GM23338 (cell line): ENCODE measurements at regions not wholly inside any gene's neighbourhood (a gene's known extent, or its start where the extent isn't known, plus 50 kb on each side); places are given as distances from the start of the nearest gene placed in this dataset.

Source experiments
- ATAC-seq: fragments of 200-7000 bp; cut with Tn5 transposase; 3 replicates; pipeline ENCODE4 v1.9.1; 2020
- DNase-seq: peaks from one replicate; pipeline ENCODE4 v3.0.0-alpha.2; 2015; ENCODE audit warnings: low spot score
- H2AFZ ChIP-seq: fragments of 200-600 bp; sonication (generic); 2 replicates; pipeline ENCODE4 v1.8.0; 2016; ENCODE audit warnings: antibody characterized with exemption, mild to moderate bottlenecking, moderate library complexity
- H3F3A ChIP-seq: fragments of 200-600 bp; sonication (generic); replicated peaks from 2 replicates; pipeline ENCODE4 v1.8.0; 2017; ENCODE audit warnings: antibody characterized with exemption, mixed run types, low read depth
- H3K27ac ChIP-seq: fragments of 200-600 bp; sonication (generic); 2 replicates; pipeline ENCODE4 v1.6.1; 2016; ENCODE audit warnings: low read depth
- H3K27me3 ChIP-seq: fragments of 200-600 bp; sonication (generic); 2 replicates; pipeline ENCODE4 v1.8.0; 2016; ENCODE audit warnings: mild to moderate bottlenecking, mixed run types, moderate library complexity; ENCODE audit not compliant: insufficient read depth
- H3K36me3 ChIP-seq: fragments of 200-600 bp; sonication (generic); 2 replicates; pipeline ENCODE4 v1.8.0; 2016; ENCODE audit warnings: mild to moderate bottlenecking; ENCODE audit not compliant: insufficient read depth
- H3K4me1 ChIP-seq: fragments of 200-600 bp; sonication (generic); 2 replicates; pipeline ENCODE4 v1.8.0; 2016; ENCODE audit warnings: mild to moderate bottlenecking, moderate library complexity; ENCODE audit not compliant: insufficient read depth
- H3K4me2 ChIP-seq: fragments of 200-600 bp; sonication (generic); 2 replicates; pipeline ENCODE4 v1.7.1; 2017; ENCODE audit warnings: mixed run types
- H3K4me3 ChIP-seq: fragments of 200-600 bp; sonication (generic); 2 replicates; pipeline ENCODE4 v1.6.1; 2016; ENCODE audit warnings: mixed run types
- H3K79me2 ChIP-seq: fragments of 200-600 bp; sonication (generic); replicated peaks from 2 replicates; pipeline ENCODE4 v1.8.0; 2017; ENCODE audit warnings: mild to moderate bottlenecking; ENCODE audit not compliant: insufficient read depth
- H3K9me2 ChIP-seq: fragments of 200-600 bp; sonication (generic); 2 replicates; pipeline ENCODE4 v1.8.0; 2017; ENCODE audit not compliant: insufficient read depth
- H4K20me1 ChIP-seq: fragments of 200-600 bp; sonication (generic); replicated peaks from 2 replicates; pipeline ENCODE4 v1.8.0; 2017; ENCODE audit warnings: mild to moderate bottlenecking; ENCODE audit not compliant: insufficient read depth
- H3K27ac Mint-ChIP-seq: 2 replicates; pipeline ENCODE4 v1.8.0; 2020; ENCODE audit warnings: inconsistent platforms, mild to moderate bottlenecking, moderate library complexity, mixed read lengths
- H3K27me3 Mint-ChIP-seq: 3 replicates; pipeline ENCODE4 v1.8.0; 2022; ENCODE audit warnings: low read depth, mild to moderate bottlenecking, moderate library complexity, mixed read lengths, inconsistent platforms; ENCODE audit not compliant: insufficient read depth, poor library complexity
- H3K36me3 Mint-ChIP-seq: 3 replicates; pipeline ENCODE4 v1.8.0; 2021; ENCODE audit warnings: low read depth, mild to moderate bottlenecking, inconsistent platforms, moderate library complexity, mixed read lengths
- H3K4me1 Mint-ChIP-seq: 3 replicates; pipeline ENCODE4 v1.8.0; 2020; ENCODE audit warnings: mild to moderate bottlenecking, inconsistent platforms, mixed read lengths
- H3K4me3 Mint-ChIP-seq: 3 replicates; pipeline ENCODE4 v1.8.0; 2021; ENCODE audit warnings: moderate library complexity, mild to moderate bottlenecking, inconsistent platforms, mixed read lengths
- H3K9me3 Mint-ChIP-seq: 3 replicates; pipeline ENCODE4 v1.8.0; 2020; ENCODE audit warnings: moderate library complexity, mild to moderate bottlenecking, inconsistent platforms, mixed read lengths
- CREB1 ChIP-seq: fragments of 250-450 bp; sonication (Bioruptor Pico); IDR thresholded peaks from 2 replicates; pipeline ENCODE4 v1.5.0; 2020; ENCODE audit warnings: low read depth, mild to moderate bottlenecking, moderate library complexity
- ETS1 ChIP-seq: IDR thresholded peaks from 2 replicates; pipeline ENCODE4 v1.6.1; 2016; ENCODE audit warnings: antibody characterized with exemption
- EZH2 ChIP-seq: fragments of 200-600 bp; sonication (generic); IDR thresholded peaks from one replicate; pipeline ENCODE4 v1.8.0; 2017; ENCODE audit warnings: antibody characterized with exemption, mild to moderate bottlenecking, low read depth; ENCODE audit not compliant: unreplicated experiment
- EZH2phosphoT487 ChIP-seq: fragments of 200-600 bp; sonication (generic); IDR thresholded peaks from one replicate; pipeline ENCODE4 v1.8.1; 2018; ENCODE audit warnings: antibody characterized with exemption; ENCODE audit not compliant: unreplicated experiment
- NANOG ChIP-seq: IDR thresholded peaks from 2 replicates; pipeline ENCODE4 v1.6.1; 2016; ENCODE audit warnings: antibody characterized with exemption, borderline replicate concordance
- POLR2AphosphoS5 ChIP-seq: IDR thresholded peaks from 2 replicates; pipeline ENCODE4 v1.6.1; 2016; ENCODE audit warnings: antibody characterized with exemption, low read depth
- STAT1 ChIP-seq: IDR thresholded peaks from one replicate; pipeline ENCODE4 v1.6.1; 2016; ENCODE audit warnings: antibody characterized with exemption; ENCODE audit not compliant: unreplicated experiment
- ZNF114 ChIP-seq: fragments of 250-450 bp; sonication (Bioruptor Pico); IDR thresholded peaks from 2 replicates; pipeline ENCODE4 v1.5.0; 2020; ENCODE audit warnings: mild to moderate bottlenecking, moderate library complexity
- ZNF331 ChIP-seq: fragments of 250-450 bp; sonication (Bioruptor Pico); IDR thresholded peaks from 2 replicates; pipeline ENCODE4 v1.5.0; 2020; ENCODE audit warnings: low read depth, mild to moderate bottlenecking, moderate library complexity
- TF ChIP-seq, protein P1 (sequence below): IDR thresholded peaks from one replicate; pipeline ENCODE4 v1.6.1; 2018; ENCODE audit warnings: antibody characterized with exemption; ENCODE audit not compliant: unreplicated experiment

GRCh38 chr5:174528821-174529544 is 195.4 kb upstream of the MSX2 start:
- H2AFZ ChIP-seq = no peak overlapping the region
- Mint-ChIP-seq H3K27me3 (peaks cover 12% of the 10 kb centered on the region), H3K36me3 (no peaks in the 10 kb centered on the region), H3K4me3 (no peak overlapping the region), H3K27ac (no peak overlapping the region), H3K4me1 (peaks cover 25% of the 10 kb centered on the region; the same call in 2 of the 3 replicates), H3K9me3 (no peaks in the 10 kb centered on the region)
- no peaks in the 10 kb centered on the region for H3K36me3 ChIP-seq
- H3K4me2 ChIP-seq = no peak overlapping the region
- H3K27me3 ChIP-seq = no peaks in the 10 kb centered on the region
- no peak for DNase-seq
- no peaks in the 10 kb centered on the region for H3K9me2 ChIP-seq
- no peak for ATAC-seq
- H4K20me1 ChIP-seq = no peaks in the 10 kb centered on the region
- H3K4me3 ChIP-seq = no peak overlapping the region
- H3F3A ChIP-seq = no peaks in the 10 kb centered on the region
- TF ChIP-seq NANOG (no peak), EZH2 (no peak), ZNF331 (CRISPR knock-in tag) (no peak), CREB1 (no peak)
- no peak overlapping the region for H3K27ac ChIP-seq
- H3K79me2 ChIP-seq = no peaks in the 10 kb centered on the region
- H3K4me1 ChIP-seq = peaks cover 16% of the 10 kb centered on the region; the same call in 1 of the 2 replicates

GRCh38 chr5:174529925-174530681 is 194.3 kb upstream of the MSX2 start:
- Histone ChIP-seq H2AFZ (no peak overlapping the region), H3K4me2 (no peak overlapping the region), H3K36me3 (no peaks in the 10 kb centered on the region), H3K79me2 (no peaks in the 10 kb centered on the region), H4K20me1 (no peaks in the 10 kb centered on the region), H3K27ac (no peak overlapping the region), H3F3A (no peaks in the 10 kb centered on the region), H3K9me2 (no peaks in the 10 kb centered on the region), H3K4me3 (no peak overlapping the region), H3K4me1 (peaks cover 16% of the 10 kb centered on the region; the same call in 1 of the 2 replicates), H3K27me3 (no peaks in the 10 kb centered on the region)
- DNase-seq (no peak), ATAC-seq (no peak)
- H3K36me3 Mint-ChIP-seq = no peaks in the 10 kb centered on the region
- H3K4me1 Mint-ChIP-seq = peaks cover 26% of the 10 kb centered on the region; the same call in 2 of the 3 replicates
- no peaks in the 10 kb centered on the region for H3K9me3 Mint-ChIP-seq
- H3K4me3 Mint-ChIP-seq = no peak overlapping the region
- peaks cover 13% of the 10 kb centered on the region for H3K27me3 Mint-ChIP-seq
- no peak overlapping the region for H3K27ac Mint-ChIP-seq
- TF ChIP-seq CREB1 (no peak), ZNF114 (CRISPR knock-in tag) (no peak), ETS1 (no peak), ZNF331 (CRISPR knock-in tag) (no peak), POLR2AphosphoS5 (no peak), EZH2 (no peak), EZH2phosphoT487 (no peak), STAT1 (no peak), NANOG (no peak)
- TF ChIP-seq, protein P1, sequence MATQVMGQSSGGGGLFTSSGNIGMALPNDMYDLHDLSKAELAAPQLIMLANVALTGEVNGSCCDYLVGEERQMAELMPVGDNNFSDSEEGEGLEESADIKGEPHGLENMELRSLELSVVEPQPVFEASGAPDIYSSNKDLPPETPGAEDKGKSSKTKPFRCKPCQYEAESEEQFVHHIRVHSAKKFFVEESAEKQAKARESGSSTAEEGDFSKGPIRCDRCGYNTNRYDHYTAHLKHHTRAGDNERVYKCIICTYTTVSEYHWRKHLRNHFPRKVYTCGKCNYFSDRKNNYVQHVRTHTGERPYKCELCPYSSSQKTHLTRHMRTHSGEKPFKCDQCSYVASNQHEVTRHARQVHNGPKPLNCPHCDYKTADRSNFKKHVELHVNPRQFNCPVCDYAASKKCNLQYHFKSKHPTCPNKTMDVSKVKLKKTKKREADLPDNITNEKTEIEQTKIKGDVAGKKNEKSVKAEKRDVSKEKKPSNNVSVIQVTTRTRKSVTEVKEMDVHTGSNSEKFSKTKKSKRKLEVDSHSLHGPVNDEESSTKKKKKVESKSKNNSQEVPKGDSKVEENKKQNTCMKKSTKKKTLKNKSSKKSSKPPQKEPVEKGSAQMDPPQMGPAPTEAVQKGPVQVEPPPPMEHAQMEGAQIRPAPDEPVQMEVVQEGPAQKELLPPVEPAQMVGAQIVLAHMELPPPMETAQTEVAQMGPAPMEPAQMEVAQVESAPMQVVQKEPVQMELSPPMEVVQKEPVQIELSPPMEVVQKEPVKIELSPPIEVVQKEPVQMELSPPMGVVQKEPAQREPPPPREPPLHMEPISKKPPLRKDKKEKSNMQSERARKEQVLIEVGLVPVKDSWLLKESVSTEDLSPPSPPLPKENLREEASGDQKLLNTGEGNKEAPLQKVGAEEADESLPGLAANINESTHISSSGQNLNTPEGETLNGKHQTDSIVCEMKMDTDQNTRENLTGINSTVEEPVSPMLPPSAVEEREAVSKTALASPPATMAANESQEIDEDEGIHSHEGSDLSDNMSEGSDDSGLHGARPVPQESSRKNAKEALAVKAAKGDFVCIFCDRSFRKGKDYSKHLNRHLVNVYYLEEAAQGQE = no peak
